K562 (cell line): ENCODE measurements at regions not wholly inside any gene's neighbourhood (a gene's known extent, or its start where the extent isn't known, plus 50 kb on each side); places are given as distances from the start of the nearest gene placed in this dataset.

Source experiments
- HNRNPH1 ChIP-seq: fragments of 200-400 bp; formaldehyde crosslinking; optimal IDR thresholded peaks from 2 replicates; pipeline ENCODE3; 2017; ENCODE audit warnings: low read depth, mild to moderate bottlenecking, low read length, moderate library complexity
- POLR2AphosphoS5 ChIP-seq: IDR thresholded peaks from 2 replicates; pipeline ENCODE4 v1.6.1; 2011; ENCODE audit warnings: mild to moderate bottlenecking, low read depth, low read length, moderate library complexity; ENCODE audit not compliant: control insufficient read depth, insufficient read depth
- TRIM24 ChIP-seq, 2 experiments: fragments of 450-650 bp; IDR thresholded peaks; 2 replicates each; pipeline ENCODE4 v1.6.1; 2016
- ZFP30 ChIP-seq: fragments of 250-450 bp; sonication (Bioruptor Pico); IDR thresholded peaks from 2 replicates; pipeline ENCODE4 v1.8.0; 2022; ENCODE audit warnings: moderate library complexity, mild to moderate bottlenecking, inconsistent platforms, borderline replicate concordance
- ZNF146 ChIP-seq: IDR thresholded peaks from one replicate; pipeline ENCODE4 v1.6.1; 2018; ENCODE audit warnings: missing compliant biosample characterization; ENCODE audit not compliant: unreplicated experiment
- TF ChIP-seq, protein P1 (sequence below): fragments of 450-650 bp; formaldehyde crosslinking; IDR thresholded peaks from 2 replicates; pipeline ENCODE4 v1.4.0; 2020; ENCODE audit warnings: mild to moderate bottlenecking, moderate library complexity
- TF ChIP-seq, protein P2 (sequence below): sonication (generic); formaldehyde crosslinking; IDR thresholded peaks from 2 replicates; pipeline ENCODE4 v1.8.0; 2022; ENCODE audit warnings: mild to moderate bottlenecking, low read depth, missing genetic modification reagents

DNA sequence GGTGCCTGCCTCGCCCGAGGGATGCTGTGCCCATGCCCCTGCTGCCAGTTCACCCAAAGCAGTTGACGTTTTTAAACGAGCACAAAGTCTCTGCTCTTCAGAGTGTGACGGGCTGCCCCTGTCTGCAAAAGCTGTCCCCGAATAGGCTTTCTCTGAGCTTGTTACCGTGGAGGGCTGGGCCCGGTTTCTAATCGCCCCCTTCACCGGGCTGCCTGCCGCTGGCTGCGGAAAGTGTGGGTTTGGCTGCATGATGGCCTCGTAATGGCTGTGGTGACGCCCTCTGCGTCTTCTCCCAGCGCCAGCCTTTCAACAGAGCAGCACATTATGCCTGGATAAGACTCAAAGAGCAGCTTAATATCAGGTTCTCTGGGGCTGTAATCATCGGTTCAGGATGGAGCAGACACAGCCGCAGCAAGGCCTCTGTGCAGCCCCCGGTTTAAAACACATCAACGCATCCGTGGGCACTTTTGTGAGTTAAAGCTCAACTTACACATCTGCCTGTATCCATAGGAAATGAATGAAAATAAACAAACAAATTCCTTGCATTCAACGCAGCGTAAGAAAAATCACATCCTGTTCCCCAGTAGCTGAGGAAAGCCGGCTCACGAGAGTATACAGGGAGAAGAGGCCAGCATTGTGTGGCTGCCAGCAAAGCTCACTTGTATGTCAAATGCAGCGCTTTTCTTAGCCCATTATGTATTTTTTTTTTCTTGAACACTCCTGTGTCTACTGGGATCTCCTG lies 166.4 kb upstream of the SOX1 start:
- TF ChIP-seq, protein P1, sequence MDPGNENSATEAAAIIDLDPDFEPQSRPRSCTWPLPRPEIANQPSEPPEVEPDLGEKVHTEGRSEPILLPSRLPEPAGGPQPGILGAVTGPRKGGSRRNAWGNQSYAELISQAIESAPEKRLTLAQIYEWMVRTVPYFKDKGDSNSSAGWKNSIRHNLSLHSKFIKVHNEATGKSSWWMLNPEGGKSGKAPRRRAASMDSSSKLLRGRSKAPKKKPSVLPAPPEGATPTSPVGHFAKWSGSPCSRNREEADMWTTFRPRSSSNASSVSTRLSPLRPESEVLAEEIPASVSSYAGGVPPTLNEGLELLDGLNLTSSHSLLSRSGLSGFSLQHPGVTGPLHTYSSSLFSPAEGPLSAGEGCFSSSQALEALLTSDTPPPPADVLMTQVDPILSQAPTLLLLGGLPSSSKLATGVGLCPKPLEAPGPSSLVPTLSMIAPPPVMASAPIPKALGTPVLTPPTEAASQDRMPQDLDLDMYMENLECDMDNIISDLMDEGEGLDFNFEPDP (CRISPR knock-in tag): no peak
- TF ChIP-seq POLR2AphosphoS5: no peak
- no peak for TF ChIP-seq HNRNPH1
- no peak for TF ChIP-seq ZFP30 (CRISPR knock-in tag)
- TF ChIP-seq, protein P2, sequence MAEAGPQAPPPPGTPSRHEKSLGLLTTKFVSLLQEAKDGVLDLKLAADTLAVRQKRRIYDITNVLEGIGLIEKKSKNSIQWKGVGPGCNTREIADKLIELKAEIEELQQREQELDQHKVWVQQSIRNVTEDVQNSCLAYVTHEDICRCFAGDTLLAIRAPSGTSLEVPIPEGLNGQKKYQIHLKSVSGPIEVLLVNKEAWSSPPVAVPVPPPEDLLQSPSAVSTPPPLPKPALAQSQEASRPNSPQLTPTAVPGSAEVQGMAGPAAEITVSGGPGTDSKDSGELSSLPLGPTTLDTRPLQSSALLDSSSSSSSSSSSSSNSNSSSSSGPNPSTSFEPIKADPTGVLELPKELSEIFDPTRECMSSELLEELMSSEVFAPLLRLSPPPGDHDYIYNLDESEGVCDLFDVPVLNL (CRISPR knock-in tag): no peak
- no peak for TF ChIP-seq TRIM24 (IDR thresholded peaks at IDR 0.05)
- TF ChIP-seq ZNF146 (CRISPR knock-in tag): no peak
